GM12865 (cell line): ENCODE measurements at regions not wholly inside any gene's neighbourhood (a gene's known extent, or its start where the extent isn't known, plus 50 kb on each side); places are given as distances from the start of the nearest gene placed in this dataset.

ENCODE experiments used
- DNase-seq: peaks from one replicate; pipeline ENCODE4 v3.0.0; 2010; ENCODE audit warnings: low read depth
- H3K4me3 ChIP-seq: 2 replicates; pipeline ENCODE4 v1.5.1; 2011; ENCODE audit warnings: mild to moderate bottlenecking, low read depth, low read length, control low read depth
- TF ChIP-seq, protein P1 (sequence below): IDR thresholded peaks from 2 replicates; pipeline ENCODE4 v1.5.1; 2011; ENCODE audit warnings: low read length, control low read depth, low read depth, inconsistent platforms; ENCODE audit not compliant: insufficient read depth; ENCODE audit errors: missing control alignments

DNA sequence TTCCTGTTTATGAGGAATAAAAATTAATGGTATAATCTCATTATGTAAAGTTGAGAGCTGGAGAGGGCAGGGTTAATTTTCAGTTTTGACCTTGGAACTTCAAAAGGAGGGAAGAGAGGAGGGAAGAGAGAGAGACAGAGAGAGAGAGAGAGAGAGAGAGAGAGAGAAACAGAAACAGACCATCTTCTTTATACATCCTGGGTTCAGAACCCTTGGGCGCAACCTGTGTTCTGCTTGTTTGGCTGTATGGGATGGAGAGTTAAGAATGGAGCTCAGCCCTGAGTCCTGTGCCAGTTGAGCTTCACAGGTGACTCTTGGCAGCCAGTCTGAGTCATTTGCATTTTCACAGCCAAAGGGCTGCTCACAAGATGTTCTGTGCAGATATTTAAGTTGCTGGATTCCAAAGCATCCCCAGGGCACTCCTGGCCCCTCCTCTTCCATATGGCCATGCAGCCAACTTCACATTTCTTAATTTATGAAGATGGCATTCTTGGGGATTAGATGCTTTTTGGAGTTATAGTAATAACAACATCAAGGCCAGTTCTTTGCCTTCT lies 143.5 kb downstream of the CARTPT start:
- TF ChIP-seq, protein P1, sequence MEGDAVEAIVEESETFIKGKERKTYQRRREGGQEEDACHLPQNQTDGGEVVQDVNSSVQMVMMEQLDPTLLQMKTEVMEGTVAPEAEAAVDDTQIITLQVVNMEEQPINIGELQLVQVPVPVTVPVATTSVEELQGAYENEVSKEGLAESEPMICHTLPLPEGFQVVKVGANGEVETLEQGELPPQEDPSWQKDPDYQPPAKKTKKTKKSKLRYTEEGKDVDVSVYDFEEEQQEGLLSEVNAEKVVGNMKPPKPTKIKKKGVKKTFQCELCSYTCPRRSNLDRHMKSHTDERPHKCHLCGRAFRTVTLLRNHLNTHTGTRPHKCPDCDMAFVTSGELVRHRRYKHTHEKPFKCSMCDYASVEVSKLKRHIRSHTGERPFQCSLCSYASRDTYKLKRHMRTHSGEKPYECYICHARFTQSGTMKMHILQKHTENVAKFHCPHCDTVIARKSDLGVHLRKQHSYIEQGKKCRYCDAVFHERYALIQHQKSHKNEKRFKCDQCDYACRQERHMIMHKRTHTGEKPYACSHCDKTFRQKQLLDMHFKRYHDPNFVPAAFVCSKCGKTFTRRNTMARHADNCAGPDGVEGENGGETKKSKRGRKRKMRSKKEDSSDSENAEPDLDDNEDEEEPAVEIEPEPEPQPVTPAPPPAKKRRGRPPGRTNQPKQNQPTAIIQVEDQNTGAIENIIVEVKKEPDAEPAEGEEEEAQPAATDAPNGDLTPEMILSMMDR = no peak
- DNase-seq = no peak
- H3K4me3 ChIP-seq = no peak overlapping the region

DNA sequence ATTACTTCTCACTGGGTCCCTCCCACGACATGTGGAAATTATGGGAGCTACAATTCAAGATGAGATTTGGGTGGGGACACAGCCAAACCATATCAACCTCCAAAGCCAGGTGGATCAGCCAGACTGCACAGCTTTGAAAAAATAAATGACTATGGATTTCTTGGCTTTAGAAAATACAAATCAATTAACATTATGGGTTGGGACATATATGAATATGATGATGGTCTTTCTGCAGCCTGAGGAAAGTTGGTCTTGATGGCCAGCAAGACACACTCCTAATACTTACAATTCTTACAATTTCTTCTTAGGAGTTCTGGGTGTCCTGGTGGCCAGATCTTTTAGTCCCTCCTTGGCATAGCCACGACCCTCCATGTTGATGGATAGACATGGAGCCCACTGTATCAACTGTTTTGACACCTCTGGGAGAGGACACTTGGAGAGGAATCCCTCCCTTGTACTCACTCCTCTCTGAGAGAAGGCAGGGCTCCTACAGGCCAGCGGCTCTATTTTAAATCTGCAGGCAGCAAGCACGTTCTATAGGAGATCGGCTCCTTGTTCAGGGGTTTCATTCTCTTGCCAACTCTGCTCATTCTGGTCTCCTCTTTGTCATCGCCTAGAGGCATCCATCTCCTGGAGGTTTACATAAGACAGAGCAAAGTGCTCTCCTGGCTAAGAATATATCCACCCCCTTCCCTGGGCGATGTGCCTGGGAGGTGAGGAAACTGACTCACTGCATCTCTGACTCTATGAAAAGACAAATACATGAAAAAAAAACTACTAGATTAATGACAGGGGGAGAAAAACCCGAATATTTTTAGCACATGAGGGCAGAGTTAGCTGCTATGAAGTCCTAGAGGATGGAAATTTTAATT lies 145.9 kb downstream of the CARTPT start:
- DNase-seq = no peak
- TF ChIP-seq, protein P1 = no peak
- no peak overlapping the region for H3K4me3 ChIP-seq

DNA sequence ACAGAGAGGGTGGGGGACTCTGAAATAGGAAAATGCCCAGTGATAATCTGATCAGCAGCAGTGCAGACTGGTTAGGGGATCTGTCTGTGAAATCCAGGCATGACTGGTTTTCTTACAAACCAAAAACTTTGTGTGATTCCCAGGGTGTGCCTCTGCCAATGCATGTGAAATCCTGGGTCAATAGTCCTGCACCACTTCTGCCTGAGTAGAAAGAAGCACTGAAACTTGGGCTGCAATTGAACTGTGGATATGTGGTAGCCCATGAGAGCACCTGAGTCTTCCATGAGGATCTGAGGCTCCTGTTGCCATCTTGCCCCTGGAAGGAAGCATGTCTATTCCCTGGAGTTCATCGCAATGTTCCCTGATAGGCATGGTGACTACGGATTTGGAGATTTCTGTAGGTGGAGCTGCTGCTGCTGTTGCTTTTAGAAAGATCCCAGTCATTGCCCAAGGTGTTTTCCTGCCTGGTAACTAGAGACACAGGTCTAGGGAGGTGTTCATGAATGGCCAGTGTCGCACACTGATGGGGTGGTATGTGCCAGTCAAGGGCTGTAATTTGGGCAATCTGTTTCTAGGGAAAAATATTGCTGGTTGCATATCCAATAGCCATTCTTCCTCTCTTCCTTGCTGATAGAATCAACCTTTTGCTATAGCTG lies 146.7 kb downstream of the CARTPT start:
- DNase-seq = no peak
- H3K4me3 ChIP-seq = no peak overlapping the region
- TF ChIP-seq, protein P1 = no peak

DNA sequence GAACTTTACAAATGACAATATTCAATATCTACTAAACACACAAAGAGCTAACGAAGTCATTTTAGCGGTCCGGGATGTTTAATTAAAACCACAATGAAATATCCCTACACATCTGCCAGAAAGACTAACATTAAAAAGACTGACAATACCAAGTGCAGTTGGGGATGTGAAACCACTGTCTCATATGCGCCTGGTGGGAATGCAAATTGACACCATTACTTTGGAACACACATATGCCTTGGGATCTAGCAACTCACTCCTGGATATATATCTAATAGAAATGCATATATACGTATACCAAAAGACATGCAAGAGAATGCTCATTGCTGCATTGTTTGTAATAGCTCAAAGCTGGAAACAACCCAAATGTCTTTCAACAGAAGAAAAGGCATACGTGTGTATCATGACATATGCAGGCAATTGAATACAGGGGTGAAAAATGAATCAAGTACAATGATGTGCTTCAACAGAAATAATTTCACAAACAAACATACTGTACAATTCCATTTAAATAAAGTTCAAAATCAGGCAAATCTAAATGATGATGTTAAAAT lies 153.3 kb downstream of the CARTPT start:
- H3K4me3 ChIP-seq = no peak overlapping the region
- TF ChIP-seq, protein P1 = no peak
- DNase-seq = no peak

DNA sequence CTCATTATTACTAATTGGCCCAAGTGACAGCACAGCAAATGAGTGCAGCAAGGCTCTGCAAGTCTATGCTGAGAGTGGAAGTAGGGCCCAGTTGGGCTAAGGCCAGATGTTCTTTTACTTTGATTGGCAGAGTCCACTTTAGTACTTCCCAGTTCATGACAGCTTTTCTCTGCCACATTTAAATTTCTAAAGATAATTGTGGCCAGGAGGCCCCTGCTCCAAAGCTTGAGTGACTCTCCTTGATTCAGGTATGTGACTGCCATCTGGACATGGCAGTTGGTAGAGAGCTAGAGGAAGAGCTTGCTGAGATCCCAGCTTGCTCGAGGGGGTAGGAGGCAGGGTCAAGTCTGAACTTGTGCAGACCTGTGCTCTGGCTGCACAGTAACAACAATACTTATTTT lies 154.1 kb downstream of the CARTPT start:
- H3K4me3 ChIP-seq = no peak overlapping the region
- TF ChIP-seq, protein P1 = no peak
- no peak for DNase-seq

DNA sequence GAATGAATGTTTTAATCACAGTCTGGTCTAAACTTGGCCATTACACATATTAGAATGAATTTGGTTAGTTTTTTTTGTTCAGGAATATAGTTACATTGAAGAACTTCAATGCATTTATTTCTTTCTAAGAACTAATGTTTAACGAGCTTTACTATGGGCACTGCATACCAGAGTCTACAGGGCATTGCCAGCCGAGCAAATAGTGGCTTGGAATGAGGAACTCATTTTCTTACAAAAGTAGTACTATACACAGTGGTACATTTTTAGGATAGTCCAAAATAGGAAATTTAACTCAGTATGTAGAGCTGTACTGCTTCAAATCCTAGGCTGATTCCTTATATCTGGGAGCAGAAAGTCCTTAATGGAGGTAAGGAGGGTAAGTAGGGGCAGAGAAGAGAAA lies 155.4 kb downstream of the CARTPT start:
- no peak overlapping the region for H3K4me3 ChIP-seq
- no peak for DNase-seq
- TF ChIP-seq, protein P1 = no peak
